Prostate gland (tissue), 2 donors: ENCODE measurements at regions not wholly inside any gene's neighbourhood (a gene's known extent, or its start where the extent isn't known, plus 50 kb on each side); places are given as distances from the start of the nearest gene placed in this dataset.

Experiments used
- DNase-seq: peaks from one replicate; pipeline ENCODE4 v3.0.0-alpha.2; 2019; ENCODE audit warnings: low spot score
- H3K27ac ChIP-seq, 2 donors: fragments of 200-600 bp; sonication (generic); 2 replicates each; pipeline ENCODE4 v1.5.1; 2017 to 2019
- H3K27me3 ChIP-seq: fragments of 200-600 bp; sonication (generic); replicated peaks from 2 replicates; pipeline ENCODE4 v1.5.1; 2019; ENCODE audit not compliant: insufficient read depth
- H3K36me3 ChIP-seq, 2 donors: fragments of 200-600 bp; sonication (generic); 1 replicate in 1 of 2; 2 replicates in 1 of 2; pipeline versions ENCODE4 v1.5.1 to v1.8.1; 2017 to 2019
- H3K4me1 ChIP-seq: fragments of 200-600 bp; sonication (generic); replicated peaks from 2 replicates; pipeline ENCODE4 v1.5.1; 2019
- H3K4me3 ChIP-seq, 2 donors: fragments of 200-600 bp; sonication (generic); 2 replicates each; pipeline ENCODE4 v1.5.1; 2017 to 2019
- H3K9me3 ChIP-seq: fragments of 200-600 bp; sonication (generic); 2 replicates; pipeline ENCODE4 v1.5.1; 2017
- CTCF ChIP-seq, 4 experiments: fragments of 200-600 bp in 2 of 4; fragments of 450-650 bp in 2 of 4; sonication (generic) in 2 of 4; IDR thresholded peaks; 1 replicate in 3 of 4; 2 replicates in 1 of 4; pipeline ENCODE4 v1.5.1; 2016 to 2019; ENCODE audit warnings: antibody characterized with exemption in 4 of 4, mild to moderate bottlenecking in 2 of 4, moderate library complexity in 2 of 4
- POLR2A ChIP-seq: fragments of 450-650 bp; IDR thresholded peaks from one replicate; pipeline ENCODE4 v1.6.1; 2016; ENCODE audit warnings: antibody characterized with exemption, mild to moderate bottlenecking
- POLR2AphosphoS5 ChIP-seq: sonication (generic); formaldehyde crosslinking; IDR thresholded peaks from one replicate; pipeline ENCODE4 v1.6.1; 2017; ENCODE audit warnings: antibody characterized with exemption
- WGBS: methylation state at CpG from one replicate; pipeline ENCODE4 v1.1.5; 2018; 5-methylcytosine and 5-hydroxymethylcytosine counted together
- intact Hi-C: fragments of 100-400 bp; cut with DNase I; formaldehyde crosslinking; loops from one replicate; pipeline ENCODE4 v1.14.2; 2022

GRCh38 chr4:71663780-71664179 is 120.1 kb downstream of the GC start:
- no peak overlapping the region for H3K27ac ChIP-seq
- 39% methylated on average over 2 of the region's 2 CpGs for WGBS
- no peaks in the 10 kb centered on the region for H3K9me3 ChIP-seq
- H3K27me3 ChIP-seq = no peaks in the 10 kb centered on the region
- H3K4me1 ChIP-seq = no peaks in the 10 kb centered on the region
- no peak overlapping the region for H3K4me3 ChIP-seq
- no peaks in the 10 kb centered on the region for H3K36me3 ChIP-seq
- TF ChIP-seq POLR2AphosphoS5 (no peak), POLR2A (no peak), CTCF (IDR thresholded peaks at IDR 0.05) (no peak)
- intact Hi-C loops = no loop called here
- DNase-seq = no peak

- intact Hi-C loops = no loop called here
- TF ChIP-seq POLR2AphosphoS5 (no peak), CTCF (IDR thresholded peaks at IDR 0.05) (no peak), POLR2A (no peak)
- no peaks in the 10 kb centered on the region for H3K27me3 ChIP-seq
- H3K4me1 ChIP-seq = no peaks in the 10 kb centered on the region
- DNase-seq = no peak
- WGBS = 86% methylated on average over 2 of the region's 2 CpGs
- no peak overlapping the region for H3K27ac ChIP-seq
- no peak overlapping the region for H3K4me3 ChIP-seq
- H3K9me3 ChIP-seq = no peaks in the 10 kb centered on the region
- H3K36me3 ChIP-seq = no peaks in the 10 kb centered on the region
These were observed 123.9 kb downstream of the GC start for GRCh38 chr4:71659979-71660378.

- H3K4me1 ChIP-seq = no peaks in the 10 kb centered on the region
- no peak for DNase-seq
- no peak overlapping the region for H3K27ac ChIP-seq
- H3K36me3 ChIP-seq = no peaks in the 10 kb centered on the region
- H3K9me3 ChIP-seq = no peaks in the 10 kb centered on the region
- no peak overlapping the region for H3K4me3 ChIP-seq
- TF ChIP-seq POLR2A = no peak
- no peak for TF ChIP-seq CTCF (IDR thresholded peaks at IDR 0.05)
- TF ChIP-seq POLR2AphosphoS5 = no peak
- intact Hi-C loops = no loop called here
- 0% methylated on average over 1 of the region's 1 CpG for WGBS
- no peaks in the 10 kb centered on the region for H3K27me3 ChIP-seq
These were observed 135.0 kb downstream of the GC start for GRCh38 chr4:71648923-71649322.

GRCh38 chr4:71648448-71648847 is 135.4 kb downstream of the GC start:
- intact Hi-C loops = no loop called here
- H3K4me3 ChIP-seq = no peak overlapping the region
- H3K4me1 ChIP-seq = no peaks in the 10 kb centered on the region
- H3K36me3 ChIP-seq = no peaks in the 10 kb centered on the region
- no peaks in the 10 kb centered on the region for H3K9me3 ChIP-seq
- no peak overlapping the region for H3K27ac ChIP-seq
- DNase-seq = no peak
- TF ChIP-seq POLR2AphosphoS5 = no peak
- no peak for TF ChIP-seq CTCF (IDR thresholded peaks at IDR 0.05)
- no peak for TF ChIP-seq POLR2A
- H3K27me3 ChIP-seq = no peaks in the 10 kb centered on the region
- 44% methylated on average over 5 of the region's 5 CpGs for WGBS

GRCh38 chr4:71639380-71639779 is 144.5 kb downstream of the GC start:
- Histone ChIP-seq H3K36me3 (no peaks in the 10 kb centered on the region), H3K9me3 (no peaks in the 10 kb centered on the region), H3K4me1 (no peaks in the 10 kb centered on the region), H3K4me3 (no peak overlapping the region), H3K27me3 (no peaks in the 10 kb centered on the region), H3K27ac (no peak overlapping the region)
- intact Hi-C loops = no loop called here
- TF ChIP-seq CTCF (IDR thresholded peaks at IDR 0.05) (no peak), POLR2AphosphoS5 (no peak), POLR2A (no peak)
- DNase-seq = no peak
- WGBS = 65% methylated on average over 2 of the region's 2 CpGs
